IMR-90 (cell line): ENCODE measurements at regions not wholly inside any gene's neighbourhood (a gene's known extent, or its start where the extent isn't known, plus 50 kb on each side); places are given as distances from the start of the nearest gene placed in this dataset.

Experiments
- BHLHE40 ChIP-seq: fragments of 150-350 bp; IDR thresholded peaks from 2 replicates; pipeline ENCODE4 v1.6.1; 2016; ENCODE audit warnings: mild to moderate bottlenecking, low read depth, low read length
- CEBPB ChIP-seq: IDR thresholded peaks from 2 replicates; pipeline ENCODE4 v1.6.1; 2012; ENCODE audit warnings: low read depth, low read length, improper control_type of control experiment
- CTCF ChIP-seq: conservative IDR thresholded peaks from 2 replicates; pipeline ENCODE4 v1.5.1; 2012; ENCODE audit warnings: mild to moderate bottlenecking, low read depth, low read length, improper control_type of control experiment
- MAFK ChIP-seq: IDR thresholded peaks from 2 replicates; pipeline ENCODE4 v1.6.1; 2012; ENCODE audit warnings: low read depth, low read length, improper control_type of control experiment
- MXI1 ChIP-seq: IDR thresholded peaks from 2 replicates; pipeline ENCODE4 v1.6.1; 2012; ENCODE audit warnings: low read depth, mild to moderate bottlenecking, low read length, moderate library complexity, borderline replicate concordance
- POLR2A ChIP-seq: IDR thresholded peaks from 2 replicates; pipeline ENCODE4 v1.6.1; 2012; ENCODE audit warnings: mild to moderate bottlenecking, low read depth, low read length
- RAD21 ChIP-seq: IDR thresholded peaks from 2 replicates; pipeline ENCODE4 v1.6.1; 2012; ENCODE audit warnings: low read length, improper control_type of control experiment
- RFX5 ChIP-seq: IDR thresholded peaks from 2 replicates; pipeline ENCODE4 v1.8.0; 2012; ENCODE audit warnings: low read depth, mild to moderate bottlenecking, low read length, moderate library complexity
- SMC3 ChIP-seq: fragments of 150-350 bp; IDR thresholded peaks from 2 replicates; pipeline ENCODE4 v1.6.1; 2016; ENCODE audit warnings: low read depth, mild to moderate bottlenecking, antibody characterized with exemption, low read length, moderate library complexity
- USF2 ChIP-seq: fragments of 150-350 bp; IDR thresholded peaks from 2 replicates; pipeline ENCODE4 v1.6.1; 2017; ENCODE audit warnings: mild to moderate bottlenecking, antibody characterized with exemption, low read length, low read depth
- TF ChIP-seq, protein P1 (sequence below): fragments of 150-350 bp; IDR thresholded peaks from 2 replicates; pipeline ENCODE4 v1.6.1; 2016; ENCODE audit warnings: low read depth, mild to moderate bottlenecking, low read length, moderate library complexity, borderline replicate concordance

GRCh38 chr10:25694206-25694933 is 239.7 kb upstream of the MYO3A start:
- no peak for TF ChIP-seq CTCF
- no peak for TF ChIP-seq MXI1
- TF ChIP-seq USF2, result no peak
- TF ChIP-seq POLR2A, result no peak
- TF ChIP-seq RAD21, result no peak
- no peak for TF ChIP-seq BHLHE40
- no peak for TF ChIP-seq RFX5
- no peak for TF ChIP-seq MAFK
- TF ChIP-seq CEBPB, result no peak
- no peak for TF ChIP-seq SMC3
- TF ChIP-seq, protein P1, sequence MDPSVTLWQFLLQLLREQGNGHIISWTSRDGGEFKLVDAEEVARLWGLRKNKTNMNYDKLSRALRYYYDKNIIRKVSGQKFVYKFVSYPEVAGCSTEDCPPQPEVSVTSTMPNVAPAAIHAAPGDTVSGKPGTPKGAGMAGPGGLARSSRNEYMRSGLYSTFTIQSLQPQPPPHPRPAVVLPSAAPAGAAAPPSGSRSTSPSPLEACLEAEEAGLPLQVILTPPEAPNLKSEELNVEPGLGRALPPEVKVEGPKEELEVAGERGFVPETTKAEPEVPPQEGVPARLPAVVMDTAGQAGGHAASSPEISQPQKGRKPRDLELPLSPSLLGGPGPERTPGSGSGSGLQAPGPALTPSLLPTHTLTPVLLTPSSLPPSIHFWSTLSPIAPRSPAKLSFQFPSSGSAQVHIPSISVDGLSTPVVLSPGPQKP, result no peak
